D721Med (cell line): ENCODE measurements at regions not wholly inside any gene's neighbourhood (a gene's known extent, or its start where the extent isn't known, plus 50 kb on each side); places are given as distances from the start of the nearest gene placed in this dataset.

Experiments used
- DNase-seq: peaks from one replicate; pipeline ENCODE4 v3.0.0; 2011; ENCODE audit warnings: low spot score; ENCODE audit not compliant: insufficient read length
- FAIRE-seq: peaks from 2 replicates; lab custom pipeline; 2011; peaks lifted over from hg19 to GRCh38; lab: Jason Lieb, UNC
- TF ChIP-seq, protein P1 (sequence below): IDR thresholded peaks from 2 replicates; pipeline ENCODE4 v1.5.1; 2012; ENCODE audit warnings: mild to moderate bottlenecking, control low read depth; ENCODE audit not compliant: insufficient read depth; ENCODE audit errors: missing control alignments

GRCh38 chr2:21643180-21643579 lies 519.4 kb downstream of the TDRD15 start:
- FAIRE-seq (no peak), DNase-seq (no peak)
- TF ChIP-seq, protein P1, sequence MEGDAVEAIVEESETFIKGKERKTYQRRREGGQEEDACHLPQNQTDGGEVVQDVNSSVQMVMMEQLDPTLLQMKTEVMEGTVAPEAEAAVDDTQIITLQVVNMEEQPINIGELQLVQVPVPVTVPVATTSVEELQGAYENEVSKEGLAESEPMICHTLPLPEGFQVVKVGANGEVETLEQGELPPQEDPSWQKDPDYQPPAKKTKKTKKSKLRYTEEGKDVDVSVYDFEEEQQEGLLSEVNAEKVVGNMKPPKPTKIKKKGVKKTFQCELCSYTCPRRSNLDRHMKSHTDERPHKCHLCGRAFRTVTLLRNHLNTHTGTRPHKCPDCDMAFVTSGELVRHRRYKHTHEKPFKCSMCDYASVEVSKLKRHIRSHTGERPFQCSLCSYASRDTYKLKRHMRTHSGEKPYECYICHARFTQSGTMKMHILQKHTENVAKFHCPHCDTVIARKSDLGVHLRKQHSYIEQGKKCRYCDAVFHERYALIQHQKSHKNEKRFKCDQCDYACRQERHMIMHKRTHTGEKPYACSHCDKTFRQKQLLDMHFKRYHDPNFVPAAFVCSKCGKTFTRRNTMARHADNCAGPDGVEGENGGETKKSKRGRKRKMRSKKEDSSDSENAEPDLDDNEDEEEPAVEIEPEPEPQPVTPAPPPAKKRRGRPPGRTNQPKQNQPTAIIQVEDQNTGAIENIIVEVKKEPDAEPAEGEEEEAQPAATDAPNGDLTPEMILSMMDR: no peak

DNA sequence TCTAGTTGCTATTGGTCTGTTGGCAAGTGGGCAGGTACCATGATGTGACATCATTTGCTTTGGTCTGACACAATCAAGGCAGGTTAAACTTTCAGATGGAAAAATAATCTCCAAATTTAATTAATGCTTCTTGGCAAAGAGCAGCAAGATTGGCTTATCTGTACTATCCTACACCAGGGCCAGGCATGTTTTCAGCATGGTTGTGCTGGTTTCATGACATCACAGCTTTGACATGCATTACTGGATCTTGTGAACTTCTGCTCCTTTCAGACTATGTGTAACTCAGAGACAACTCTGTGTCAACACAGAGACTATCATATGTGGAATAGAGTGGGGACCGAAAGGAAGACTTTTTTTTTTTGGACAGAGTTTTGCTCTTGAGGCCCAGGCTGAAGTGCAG lies 520.5 kb downstream of the TDRD15 start:
- TF ChIP-seq, protein P1: no peak
- DNase-seq (no peak), FAIRE-seq (no peak)

DNA sequence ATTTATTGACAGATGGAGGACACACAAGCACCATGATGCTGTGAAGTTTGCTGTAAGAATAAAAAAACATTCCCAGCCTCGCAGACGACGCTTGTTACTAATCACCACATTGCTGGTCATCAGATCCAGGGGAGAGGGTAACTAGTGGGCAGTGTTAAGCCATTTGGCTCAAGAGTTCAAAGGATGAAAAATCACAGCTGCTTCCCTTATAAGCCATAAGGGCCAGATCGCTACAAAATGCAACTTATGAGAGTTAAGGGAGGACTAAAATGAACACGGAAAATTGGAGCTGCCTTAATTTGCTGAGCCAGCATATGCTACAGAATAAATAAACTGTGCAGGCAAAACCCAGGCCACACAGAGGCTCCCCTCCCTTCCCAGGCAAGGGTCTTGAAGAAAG lies 522.6 kb downstream of the TDRD15 start:
- TF ChIP-seq, protein P1: no peak
- FAIRE-seq (no peak), DNase-seq (no peak)

DNA sequence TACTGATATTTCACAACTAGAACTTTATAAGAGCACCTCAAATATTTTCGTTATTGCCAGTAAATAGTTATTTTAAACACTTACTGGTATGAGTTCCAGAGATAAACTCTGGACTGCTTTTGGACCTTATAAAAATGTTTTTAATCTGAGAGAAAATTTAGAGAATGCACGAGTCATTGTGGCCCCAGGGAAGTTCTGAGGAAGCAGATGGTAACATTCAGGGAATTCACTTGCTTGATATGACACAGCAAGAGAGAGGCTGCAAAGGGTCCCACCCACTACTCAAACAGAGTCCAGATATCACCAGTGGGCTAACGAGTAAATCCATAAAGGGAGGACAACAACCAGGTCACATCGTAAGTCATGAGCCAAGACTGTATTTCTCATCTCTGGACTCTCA lies 526.8 kb downstream of the TDRD15 start:
- TF ChIP-seq, protein P1: no peak
- DNase-seq (no peak), FAIRE-seq (no peak)

DNA sequence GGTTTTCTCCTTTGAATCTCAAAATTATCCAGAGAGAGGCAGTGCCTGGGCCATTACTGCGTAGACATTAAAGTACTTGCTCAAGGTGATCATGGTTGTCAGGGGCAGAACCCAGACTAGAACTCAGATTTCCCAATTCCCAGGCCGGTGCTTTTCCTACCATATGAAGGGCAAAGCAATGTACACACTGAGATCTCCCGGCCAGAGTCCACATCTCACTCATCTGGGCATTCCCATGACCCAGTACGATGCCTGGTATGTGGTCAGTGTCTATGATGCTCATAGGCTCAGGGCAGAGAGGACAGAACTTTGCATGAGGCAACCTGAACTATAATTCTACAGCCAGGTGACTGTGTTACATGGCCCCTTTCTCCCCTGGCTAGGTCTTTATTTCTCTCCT lies 531.4 kb downstream of the TDRD15 start:
- DNase-seq (no peak), FAIRE-seq (no peak)
- TF ChIP-seq, protein P1: no peak

DNA sequence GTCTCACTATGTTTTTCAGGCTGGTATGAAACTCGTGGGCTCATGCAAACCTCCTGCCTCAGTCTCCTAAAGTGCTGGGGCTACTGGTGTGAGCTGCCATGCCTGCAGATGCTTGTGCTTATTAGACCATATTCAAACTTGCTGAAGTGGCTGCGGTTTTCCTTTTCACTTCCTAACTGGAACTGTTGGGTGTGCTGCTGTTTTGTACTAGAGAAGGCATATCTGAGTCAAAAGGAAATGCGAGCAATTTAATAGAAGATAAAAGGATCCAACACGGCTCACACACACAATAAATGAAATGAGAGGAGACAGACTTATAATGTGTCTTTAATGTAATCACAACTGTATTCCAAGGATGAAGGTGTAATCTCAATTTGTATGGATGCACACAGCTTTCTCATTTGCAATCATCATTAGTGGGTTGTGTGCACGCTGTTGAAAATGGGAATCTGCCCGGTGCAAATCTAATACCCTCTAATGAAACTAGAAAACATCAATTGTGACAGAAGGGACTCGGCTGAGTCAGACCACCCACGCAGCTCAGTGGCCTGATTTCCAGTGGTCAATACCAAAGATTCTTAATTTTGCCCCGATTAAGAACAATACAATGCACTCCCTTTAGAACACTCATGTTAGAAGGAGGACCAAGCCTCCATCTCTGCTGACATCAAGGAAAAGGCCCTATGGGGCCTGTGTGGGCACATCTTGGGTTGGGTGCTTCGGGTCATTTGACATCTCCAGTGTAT lies 532.7 kb downstream of the TDRD15 start:
- FAIRE-seq (no peak), DNase-seq (no peak)
- TF ChIP-seq, protein P1: no peak

- TF ChIP-seq, protein P1: no peak
- FAIRE-seq: no peak
- no peak for DNase-seq
Measured at GRCh38 chr2:21657445-21657844, 533.7 kb downstream of the TDRD15 start.
